AG04450 (cell line): ENCODE measurements at regions not wholly inside any gene's neighbourhood (a gene's known extent, or its start where the extent isn't known, plus 50 kb on each side); places are given as distances from the start of the nearest gene placed in this dataset.
A peak's percentile ranks its signal among the peaks of the same experiment; 100 is the strongest.

Source experiments
- CTCF ChIA-PET: fragments of 300-600, 350-600 bp; formaldehyde crosslinking; extraction: SDS; loops from one replicate; lab custom pipeline; 2022; ENCODE audit warnings: antibody characterized with exemption, inconsistent platforms; lab: Charles Lee
- POLR2A ChIA-PET: fragments of 350-600 bp; formaldehyde crosslinking; extraction: SDS; loops from one replicate; lab custom pipeline; 2021; ENCODE audit warnings: antibody characterized with exemption, inconsistent platforms; lab: Yijun Ruan, JAX
- DNase-seq: peaks from one replicate; pipeline ENCODE4 v3.0.0-alpha.2; 2011; ENCODE audit warnings: low read depth, low spot score
- H3K27ac ChIP-seq: one replicate; pipeline ENCODE4 v1.5.1; 2012; ENCODE audit warnings: low read depth, low read length, control low read depth
- H3K27me3 ChIP-seq: one replicate; pipeline ENCODE4 v1.6.0; 2012; ENCODE audit warnings: low read length; ENCODE audit not compliant: control insufficient read depth, insufficient read depth
- H3K4me3 ChIP-seq: 2 replicates; pipeline ENCODE4 v1.5.1; 2011; ENCODE audit warnings: mild to moderate bottlenecking, low read depth, low read length, control low read depth
- H3K9me3 ChIP-seq: 2 replicates; pipeline ENCODE4 v1.5.1; 2012; ENCODE audit warnings: low read length; ENCODE audit not compliant: control insufficient read depth, insufficient read depth
- TF ChIP-seq, protein P1 (sequence below): IDR thresholded peaks from 2 replicates; pipeline ENCODE4 v1.5.1; 2011; ENCODE audit warnings: low read depth, low read length, control low read depth, inconsistent platforms

DNA sequence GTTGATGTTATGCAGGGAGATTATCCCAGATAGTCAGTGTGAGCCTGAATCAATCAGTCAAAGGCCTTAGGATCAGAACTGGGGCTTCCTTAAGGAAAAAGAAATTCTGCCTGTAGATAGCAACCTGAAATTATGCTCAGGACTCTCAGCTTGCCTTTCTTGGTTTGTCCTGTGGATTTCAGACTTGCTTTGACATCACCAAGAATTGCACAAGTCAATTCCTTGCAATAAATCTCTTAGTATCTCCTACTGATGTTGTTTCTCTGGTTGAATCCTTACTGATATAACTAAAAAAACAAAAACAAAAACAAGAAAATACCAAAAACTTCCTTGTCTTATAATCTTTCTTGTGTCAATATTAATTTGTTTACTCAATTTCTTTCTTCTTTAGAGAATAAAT, 258.9 kb upstream of the TCF21 start:
- ChIA-PET POLR2A (no interaction called here), CTCF (interaction anchor here (0.5 to 0.7 kb wide), 2 partner anchors 62 to 199 kb away, joined by 3 read pairs; no protein-coding TSS in a partner anchor)
- Histone ChIP-seq H3K4me3 (no peak overlapping the region), H3K27ac (no peak overlapping the region), H3K9me3 (no peaks in the 10 kb centered on the region; the same call in 1 of the 2 replicates), H3K27me3 (no peaks in the 10 kb centered on the region)
- TF ChIP-seq, protein P1, sequence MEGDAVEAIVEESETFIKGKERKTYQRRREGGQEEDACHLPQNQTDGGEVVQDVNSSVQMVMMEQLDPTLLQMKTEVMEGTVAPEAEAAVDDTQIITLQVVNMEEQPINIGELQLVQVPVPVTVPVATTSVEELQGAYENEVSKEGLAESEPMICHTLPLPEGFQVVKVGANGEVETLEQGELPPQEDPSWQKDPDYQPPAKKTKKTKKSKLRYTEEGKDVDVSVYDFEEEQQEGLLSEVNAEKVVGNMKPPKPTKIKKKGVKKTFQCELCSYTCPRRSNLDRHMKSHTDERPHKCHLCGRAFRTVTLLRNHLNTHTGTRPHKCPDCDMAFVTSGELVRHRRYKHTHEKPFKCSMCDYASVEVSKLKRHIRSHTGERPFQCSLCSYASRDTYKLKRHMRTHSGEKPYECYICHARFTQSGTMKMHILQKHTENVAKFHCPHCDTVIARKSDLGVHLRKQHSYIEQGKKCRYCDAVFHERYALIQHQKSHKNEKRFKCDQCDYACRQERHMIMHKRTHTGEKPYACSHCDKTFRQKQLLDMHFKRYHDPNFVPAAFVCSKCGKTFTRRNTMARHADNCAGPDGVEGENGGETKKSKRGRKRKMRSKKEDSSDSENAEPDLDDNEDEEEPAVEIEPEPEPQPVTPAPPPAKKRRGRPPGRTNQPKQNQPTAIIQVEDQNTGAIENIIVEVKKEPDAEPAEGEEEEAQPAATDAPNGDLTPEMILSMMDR: no peak
- no peak for DNase-seq

DNA sequence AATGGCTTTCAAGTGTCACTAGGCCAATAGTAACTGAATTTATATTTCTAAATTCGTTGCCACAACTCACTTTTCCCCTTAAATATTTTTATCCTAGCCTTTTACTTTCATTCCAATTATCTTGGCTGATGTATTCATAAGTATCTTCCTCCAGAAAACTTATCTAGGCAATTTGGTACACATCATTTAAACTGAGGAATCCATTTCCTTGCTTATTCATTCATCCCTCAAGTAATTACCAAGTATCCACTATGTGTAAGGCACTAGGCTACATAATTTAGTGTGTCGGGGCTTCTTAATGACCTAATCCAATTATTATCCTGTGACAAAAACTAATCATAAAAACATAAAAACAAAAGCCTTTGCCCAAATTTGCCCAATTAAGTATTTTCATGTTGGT, 258.3 kb upstream of the TCF21 start:
- no peak overlapping the region for H3K4me3 ChIP-seq
- TF ChIP-seq, protein P1: no peak
- ChIA-PET POLR2A (no interaction called here), CTCF (interaction anchor here (0.7 to 2.2 kb wide), 3 partner anchors 7 to 256 kb away, joined by 3 to 16 read pairs (median 5); no protein-coding TSS in a partner anchor)
- no peak overlapping the region for H3K27ac ChIP-seq
- no peak for DNase-seq
- no peaks in the 10 kb centered on the region for H3K27me3 ChIP-seq
- H3K9me3 ChIP-seq: no peaks in the 10 kb centered on the region; the same call in 1 of the 2 replicates

DNA sequence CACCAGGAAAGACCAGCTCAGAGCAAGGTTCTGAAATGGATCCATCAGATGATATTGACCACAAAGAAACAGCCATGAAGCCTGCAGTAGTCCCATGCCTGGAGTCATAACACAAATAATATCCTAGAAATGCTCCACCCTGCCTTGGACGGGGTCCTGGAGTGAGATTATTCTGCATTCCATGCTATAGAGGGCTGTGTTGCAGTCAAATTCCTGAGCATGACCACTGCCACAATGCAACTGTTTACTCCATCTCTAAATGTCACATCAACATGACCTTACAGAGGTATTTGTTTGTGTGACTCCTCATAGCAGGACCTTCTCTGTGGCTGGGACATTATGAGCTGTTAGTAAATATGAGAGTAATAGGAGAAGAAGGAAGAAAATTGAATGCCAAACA, 257.5 kb upstream of the TCF21 start:
- TF ChIP-seq, protein P1: peak; percentile 42
- Histone ChIP-seq H3K9me3 (no peaks in the 10 kb centered on the region; the same call in 1 of the 2 replicates), H3K4me3 (no peak overlapping the region), H3K27ac (no peak overlapping the region), H3K27me3 (no peaks in the 10 kb centered on the region)
- CTCF ChIA-PET: interaction anchor here (0.7 to 2.2 kb wide), 5 partner anchors 8 to 286 kb away, joined by 3 to 16 read pairs (median 5); no protein-coding TSS in a partner anchor
- POLR2A ChIA-PET: interaction anchor here (1.0 to 1.9 kb wide), 5 partner anchors 13 to 258 kb away, joined by 4 to 15 read pairs (median 7); partner anchors contain the start of gene TCF21
- DNase-seq: no peak

DNA sequence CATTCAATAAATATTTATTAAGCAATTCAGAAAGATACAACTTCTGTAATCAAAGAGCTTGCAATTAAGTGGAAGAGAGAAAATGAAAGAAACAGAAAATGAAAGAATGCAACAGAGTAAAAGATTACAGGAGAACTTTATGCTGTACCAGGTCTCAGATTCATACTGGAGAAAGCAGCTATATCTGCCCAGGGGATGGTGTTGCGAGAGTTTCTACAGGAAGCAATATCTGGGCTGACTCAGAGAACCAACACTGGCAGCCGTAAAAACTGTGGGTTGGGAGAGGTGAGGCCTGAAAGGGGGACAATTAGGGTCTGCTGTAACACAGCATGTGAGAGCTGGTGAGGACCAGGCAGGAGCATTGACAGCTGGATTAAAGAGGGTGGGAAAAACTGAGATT, 256.7 kb upstream of the TCF21 start:
- CTCF ChIA-PET: interaction anchor here (0.9 to 2.6 kb wide), 10 partner anchors 9 to 291 kb away, joined by 3 to 16 read pairs (median 4); no protein-coding TSS in a partner anchor
- POLR2A ChIA-PET: interaction anchor here (0.7 to 1.9 kb wide), 9 partner anchors 9 to 261 kb away, joined by 3 to 15 read pairs (median 6); partner anchors contain the start of gene TCF21
- Histone ChIP-seq H3K27ac (no peak overlapping the region), H3K9me3 (no peaks in the 10 kb centered on the region; the same call in 1 of the 2 replicates), H3K4me3 (no peak overlapping the region), H3K27me3 (no peaks in the 10 kb centered on the region)
- DNase-seq: no peak
- TF ChIP-seq, protein P1: no peak

DNA sequence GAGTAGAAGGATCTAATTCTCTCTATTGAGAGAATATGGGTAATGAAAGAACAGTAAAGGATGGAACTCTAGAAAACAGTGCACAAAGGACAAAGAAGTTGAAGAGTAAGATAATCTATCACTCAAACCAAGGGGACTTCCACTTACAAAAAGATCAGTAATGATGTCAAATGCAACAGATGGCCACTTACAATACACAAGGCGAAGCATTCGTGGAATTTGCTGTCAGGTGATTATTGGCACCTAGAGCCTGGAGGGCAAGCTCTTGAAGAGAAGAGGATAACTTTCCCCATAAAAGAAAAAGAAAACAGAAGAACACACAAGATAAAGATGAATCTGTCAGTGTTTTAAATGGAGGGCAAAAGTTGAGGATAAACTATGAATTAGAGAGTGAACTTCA, 256.0 kb upstream of the TCF21 start:
- Histone ChIP-seq H3K9me3 (no peaks in the 10 kb centered on the region; the same call in 1 of the 2 replicates), H3K27ac (no peak overlapping the region), H3K27me3 (no peaks in the 10 kb centered on the region), H3K4me3 (no peak overlapping the region)
- TF ChIP-seq, protein P1: no peak
- ChIA-PET POLR2A (interaction anchor here (0.7 to 1.9 kb wide), 7 partner anchors 12 to 396 kb away, joined by 3 to 15 read pairs (median 6); partner anchors contain the start of gene TCF21), CTCF (interaction anchor here (1.2 to 2.6 kb wide), 6 partner anchors 10 to 291 kb away, joined by 3 to 16 read pairs (median 8); no protein-coding TSS in a partner anchor)
- no peak for DNase-seq
